ENCODE measurements at regions not wholly inside any gene's neighbourhood (a gene's known extent, or its start where the extent isn't known, plus 50 kb on each side); places are given as distances from the start of the nearest gene placed in this dataset.

DNA sequence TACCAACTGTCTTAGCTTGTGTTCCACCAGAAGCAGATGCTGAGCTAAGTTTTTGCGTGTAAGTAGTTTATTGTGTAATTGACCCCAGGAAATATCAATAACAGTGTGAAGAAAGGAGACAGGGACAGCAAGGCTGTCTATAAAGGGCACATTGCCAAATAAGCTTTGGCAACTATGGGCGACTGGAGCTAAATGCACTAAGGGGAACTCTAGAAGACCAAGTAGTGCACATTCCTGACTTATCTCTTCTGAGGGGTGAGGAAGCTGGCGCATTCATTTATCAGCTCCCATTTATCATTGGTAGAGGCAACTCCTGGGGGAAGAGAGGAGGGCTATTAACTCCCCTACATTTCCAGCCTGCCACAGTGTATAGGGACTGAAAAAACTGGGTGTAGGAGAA lies 135.0 kb downstream of the DLEU7 start:
- H3K4me3 ChIP-seq (ENCODE audit: low read depth, low read length): no peak overlapping the region
- TF ChIP-seq, protein P1, sequence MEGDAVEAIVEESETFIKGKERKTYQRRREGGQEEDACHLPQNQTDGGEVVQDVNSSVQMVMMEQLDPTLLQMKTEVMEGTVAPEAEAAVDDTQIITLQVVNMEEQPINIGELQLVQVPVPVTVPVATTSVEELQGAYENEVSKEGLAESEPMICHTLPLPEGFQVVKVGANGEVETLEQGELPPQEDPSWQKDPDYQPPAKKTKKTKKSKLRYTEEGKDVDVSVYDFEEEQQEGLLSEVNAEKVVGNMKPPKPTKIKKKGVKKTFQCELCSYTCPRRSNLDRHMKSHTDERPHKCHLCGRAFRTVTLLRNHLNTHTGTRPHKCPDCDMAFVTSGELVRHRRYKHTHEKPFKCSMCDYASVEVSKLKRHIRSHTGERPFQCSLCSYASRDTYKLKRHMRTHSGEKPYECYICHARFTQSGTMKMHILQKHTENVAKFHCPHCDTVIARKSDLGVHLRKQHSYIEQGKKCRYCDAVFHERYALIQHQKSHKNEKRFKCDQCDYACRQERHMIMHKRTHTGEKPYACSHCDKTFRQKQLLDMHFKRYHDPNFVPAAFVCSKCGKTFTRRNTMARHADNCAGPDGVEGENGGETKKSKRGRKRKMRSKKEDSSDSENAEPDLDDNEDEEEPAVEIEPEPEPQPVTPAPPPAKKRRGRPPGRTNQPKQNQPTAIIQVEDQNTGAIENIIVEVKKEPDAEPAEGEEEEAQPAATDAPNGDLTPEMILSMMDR (IDR thresholded peaks at IDR 0.05; ENCODE audit: low read depth, low read length, missing control alignments): no peak
- no peak for DNase-seq (ENCODE audit: low read depth)

DNA sequence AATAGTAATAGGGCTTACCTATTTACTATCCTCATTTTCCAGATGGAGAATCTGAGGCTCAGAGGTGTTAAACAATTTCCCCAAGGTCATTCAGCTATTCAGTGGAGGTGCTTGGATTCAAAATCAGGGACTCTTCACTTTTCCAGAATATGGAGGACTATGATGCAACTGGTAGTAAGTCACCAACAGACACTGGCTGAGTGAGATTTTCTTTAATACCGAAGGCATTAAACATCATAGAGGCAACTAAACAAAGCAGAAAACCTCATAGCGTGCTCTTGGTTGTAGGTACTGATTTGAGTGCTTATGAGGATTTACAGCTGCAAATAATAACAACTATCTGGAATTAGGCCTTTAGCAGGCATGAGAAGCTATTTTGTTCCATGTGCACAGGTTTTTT lies 134.4 kb downstream of the DLEU7 start:
- DNase-seq (ENCODE audit: low read depth): no peak
- TF ChIP-seq, protein P1 (IDR thresholded peaks at IDR 0.05; ENCODE audit: low read depth, low read length, missing control alignments): no peak
- H3K4me3 ChIP-seq (ENCODE audit: low read depth, low read length): no peak overlapping the region

DNA sequence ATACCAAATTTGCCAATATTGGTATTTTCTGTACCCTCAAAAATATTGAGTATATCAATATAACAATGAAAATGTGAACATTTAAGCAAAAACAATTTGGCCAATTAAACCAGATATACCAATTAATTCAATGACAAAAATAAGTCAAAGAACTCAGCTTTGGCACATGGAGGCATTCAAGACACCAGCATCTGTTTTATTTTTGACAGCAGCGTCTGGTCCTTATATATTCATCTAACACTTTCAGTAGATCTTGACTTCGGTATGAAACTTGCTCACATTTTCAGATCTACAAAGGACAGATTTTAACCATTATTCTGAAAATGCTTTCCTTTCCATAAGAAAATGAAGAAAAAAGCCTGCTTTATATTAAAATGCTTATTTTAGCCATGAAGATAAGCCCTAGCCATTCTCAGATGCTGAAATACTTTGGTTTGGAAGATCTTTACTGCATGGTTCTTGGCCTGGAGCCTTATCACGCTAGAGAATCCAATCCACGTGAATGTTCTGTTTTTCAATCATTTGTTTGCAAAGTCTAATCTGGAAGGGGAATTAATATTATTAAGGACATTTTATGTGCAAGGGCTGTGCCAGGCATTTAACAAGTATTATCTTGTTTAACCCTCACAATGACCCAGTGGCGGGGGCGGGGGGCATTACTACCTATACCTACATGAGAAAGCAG lies 132.2 kb downstream of the DLEU7 start:
- no peak for DNase-seq (ENCODE audit: low read depth)
- TF ChIP-seq, protein P1 (IDR thresholded peaks at IDR 0.05; ENCODE audit: low read depth, low read length, missing control alignments): no peak
- H3K4me3 ChIP-seq (ENCODE audit: low read depth, low read length): no peak overlapping the region

DNA sequence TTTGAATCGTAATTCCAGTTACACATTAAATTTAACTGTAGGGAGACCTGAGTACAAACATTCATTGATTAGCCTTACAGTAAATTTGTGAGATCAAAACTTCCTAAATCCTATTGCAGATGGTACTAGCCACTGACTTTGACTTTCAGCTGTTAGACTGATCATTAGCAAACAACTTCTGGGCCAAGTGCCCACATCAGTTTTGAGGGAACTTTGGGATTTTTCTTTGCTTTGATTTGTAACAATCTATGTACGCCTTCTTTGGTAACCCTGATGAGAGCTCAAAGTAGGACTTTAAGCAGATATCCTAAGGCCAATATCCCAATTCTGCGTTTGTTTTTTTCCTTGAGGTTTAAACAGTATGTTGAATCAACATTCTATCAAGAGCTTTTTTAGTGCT lies 131.5 kb downstream of the DLEU7 start:
- TF ChIP-seq, protein P1 (IDR thresholded peaks at IDR 0.05; ENCODE audit: low read depth, low read length, missing control alignments): no peak
- no peak overlapping the region for H3K4me3 ChIP-seq (ENCODE audit: low read depth, low read length)
- no peak for DNase-seq (ENCODE audit: low read depth)

DNA sequence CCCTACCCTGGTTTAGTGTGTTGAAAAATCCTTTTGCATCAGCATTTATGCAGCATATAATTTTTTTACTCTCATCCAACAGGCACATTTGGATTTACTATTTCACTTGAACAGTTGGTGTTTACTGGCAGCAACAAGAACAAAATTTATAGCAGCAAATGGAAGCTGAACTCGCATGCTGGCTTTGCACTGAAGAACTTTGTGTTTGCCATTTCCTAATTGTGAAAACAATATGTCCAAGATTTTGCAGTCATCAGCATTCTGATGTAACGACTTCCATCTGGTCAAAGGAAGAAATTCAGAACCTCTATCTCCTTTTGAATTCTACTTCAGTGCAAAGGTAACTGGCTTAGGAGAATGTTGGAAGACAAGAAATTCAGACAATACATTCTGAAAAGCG lies 131.0 kb downstream of the DLEU7 start:
- DNase-seq (ENCODE audit: low read depth): no peak
- TF ChIP-seq, protein P1 (IDR thresholded peaks at IDR 0.05; ENCODE audit: low read depth, low read length, missing control alignments): no peak
- H3K4me3 ChIP-seq (ENCODE audit: low read depth, low read length): no peak overlapping the region

DNA sequence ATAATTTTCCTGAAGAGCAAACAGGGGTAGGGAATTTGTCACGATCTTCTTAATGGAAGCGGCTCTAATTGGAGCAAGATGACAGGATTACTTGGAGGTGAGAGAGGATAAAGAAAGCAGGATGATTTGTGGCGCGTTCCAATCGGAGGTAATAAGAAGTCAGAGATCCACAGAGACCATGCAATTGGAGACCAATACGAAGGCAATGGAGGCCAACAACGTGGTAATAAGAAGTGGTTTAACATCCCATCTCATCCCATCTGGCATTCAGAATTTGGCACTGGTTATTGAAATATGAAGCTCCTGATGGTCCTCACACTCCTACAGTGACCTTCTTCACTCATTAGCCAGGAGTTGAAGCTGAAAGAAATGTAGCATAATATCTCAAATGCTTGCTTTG lies 130.6 kb downstream of the DLEU7 start:
- H3K4me3 ChIP-seq (ENCODE audit: low read depth, low read length): no peak overlapping the region
- TF ChIP-seq, protein P1 (IDR thresholded peaks at IDR 0.05; ENCODE audit: low read depth, low read length, missing control alignments): no peak
- DNase-seq (ENCODE audit: low read depth): no peak

All from GM12864 (cell line).